Prostate gland (tissue), 2 donors: ENCODE measurements at regions not wholly inside any gene's neighbourhood (a gene's known extent, or its start where the extent isn't known, plus 50 kb on each side); places are given as distances from the start of the nearest gene placed in this dataset.

ENCODE experiments used
- DNase-seq: peaks from one replicate; pipeline ENCODE4 v3.0.0-alpha.2; 2019; ENCODE audit warnings: low spot score
- H3K27ac ChIP-seq, 2 donors: fragments of 200-600 bp; sonication (generic); 2 replicates each; pipeline ENCODE4 v1.5.1; 2017 to 2019
- H3K27me3 ChIP-seq: fragments of 200-600 bp; sonication (generic); replicated peaks from 2 replicates; pipeline ENCODE4 v1.5.1; 2019; ENCODE audit not compliant: insufficient read depth
- H3K36me3 ChIP-seq, 2 donors: fragments of 200-600 bp; sonication (generic); 1 replicate in 1 of 2; 2 replicates in 1 of 2; pipeline versions ENCODE4 v1.5.1 to v1.8.1; 2017 to 2019
- H3K4me1 ChIP-seq: fragments of 200-600 bp; sonication (generic); replicated peaks from 2 replicates; pipeline ENCODE4 v1.5.1; 2019
- H3K4me3 ChIP-seq, 2 donors: fragments of 200-600 bp; sonication (generic); 2 replicates each; pipeline ENCODE4 v1.5.1; 2017 to 2019
- H3K9me3 ChIP-seq: fragments of 200-600 bp; sonication (generic); 2 replicates; pipeline ENCODE4 v1.5.1; 2017
- CTCF ChIP-seq, 4 experiments: fragments of 200-600 bp in 2 of 4; fragments of 450-650 bp in 2 of 4; sonication (generic) in 2 of 4; IDR thresholded peaks; 1 replicate in 3 of 4; 2 replicates in 1 of 4; pipeline ENCODE4 v1.5.1; 2016 to 2019; ENCODE audit warnings: antibody characterized with exemption in 4 of 4, mild to moderate bottlenecking in 2 of 4, moderate library complexity in 2 of 4
- POLR2A ChIP-seq: fragments of 450-650 bp; IDR thresholded peaks from one replicate; pipeline ENCODE4 v1.6.1; 2016; ENCODE audit warnings: antibody characterized with exemption, mild to moderate bottlenecking
- POLR2AphosphoS5 ChIP-seq: sonication (generic); formaldehyde crosslinking; IDR thresholded peaks from one replicate; pipeline ENCODE4 v1.6.1; 2017; ENCODE audit warnings: antibody characterized with exemption
- WGBS: methylation state at CpG from one replicate; pipeline ENCODE4 v1.1.5; 2018; 5-methylcytosine and 5-hydroxymethylcytosine counted together
- intact Hi-C: fragments of 100-400 bp; cut with DNase I; formaldehyde crosslinking; loops from one replicate; pipeline ENCODE4 v1.14.2; 2022

- H3K27ac ChIP-seq, result no peak overlapping the region
- intact Hi-C loops, result no loop called here
- no peak for TF ChIP-seq POLR2A
- no peak for DNase-seq
- H3K36me3 ChIP-seq, result no peaks in the 10 kb centered on the region
- no peaks in the 10 kb centered on the region for H3K9me3 ChIP-seq
- H3K4me1 ChIP-seq, result no peaks in the 10 kb centered on the region
- H3K27me3 ChIP-seq, result no peaks in the 10 kb centered on the region
- WGBS, result 75% methylated on average over 3 of the region's 3 CpGs
- H3K4me3 ChIP-seq, result no peak overlapping the region
Measured at GRCh38 chr5:73290242-73290641, 117.2 kb downstream of the TMEM174 start.

- Histone ChIP-seq H3K9me3 (no peaks in the 10 kb centered on the region), H3K36me3 (no peaks in the 10 kb centered on the region), H3K4me3 (no peak overlapping the region), H3K4me1 (no peaks in the 10 kb centered on the region), H3K27ac (no peak overlapping the region), H3K27me3 (no peaks in the 10 kb centered on the region)
- WGBS, result 57% methylated on average over 6 of the region's 6 CpGs
- intact Hi-C loops, result no loop called here
- DNase-seq, result no peak
- TF ChIP-seq POLR2A, result no peak
- TF ChIP-seq CTCF (IDR thresholded peaks at IDR 0.05), result no peak
- no peak for TF ChIP-seq POLR2AphosphoS5
Measured at GRCh38 chr5:73288803-73289720, 116.1 kb downstream of the TMEM174 start.

- H3K36me3 ChIP-seq, result no peaks in the 10 kb centered on the region
- peaks cover 5% of the 10 kb centered on the region for H3K4me1 ChIP-seq
- H3K27me3 ChIP-seq, result no peaks in the 10 kb centered on the region
- no peak overlapping the region for H3K27ac ChIP-seq
- no peak for TF ChIP-seq POLR2AphosphoS5
- TF ChIP-seq POLR2A, result no peak
- no peak for TF ChIP-seq CTCF (IDR thresholded peaks at IDR 0.05)
- 94% methylated on average over 1 of the region's 1 CpG for whole genome bisulfite sequencing
- no peaks in the 10 kb centered on the region for H3K9me3 ChIP-seq
- intact Hi-C loops, result no loop called here
- no peak for DNase-seq
- H3K4me3 ChIP-seq, result no peak overlapping the region
Measured at GRCh38 chr5:73286896-73287295, 113.9 kb downstream of the TMEM174 start.

GRCh38 chr5:73284985-73285384, 112.0 kb downstream of the TMEM174 start:
- Histone ChIP-seq H3K4me1 (peaks cover 5% of the 10 kb centered on the region), H3K36me3 (no peaks in the 10 kb centered on the region), H3K27ac (no peak overlapping the region), H3K9me3 (no peaks in the 10 kb centered on the region), H3K4me3 (no peak overlapping the region), H3K27me3 (no peaks in the 10 kb centered on the region)
- intact Hi-C loops, result no loop called here
- WGBS, result 91% methylated on average over 3 of the region's 3 CpGs
- TF ChIP-seq POLR2AphosphoS5, result no peak
- no peak for TF ChIP-seq POLR2A
- TF ChIP-seq CTCF (IDR thresholded peaks at IDR 0.05), result no peak
- no peak for DNase-seq

- Histone ChIP-seq H3K9me3 (no peaks in the 10 kb centered on the region), H3K27ac (no peak overlapping the region), H3K4me1 (peaks cover 5% of the 10 kb centered on the region), H3K36me3 (no peaks in the 10 kb centered on the region), H3K27me3 (no peaks in the 10 kb centered on the region), H3K4me3 (no peak overlapping the region)
- WGBS, result 57% methylated on average over 7 of the region's 7 CpGs
- DNase-seq, result no peak
- TF ChIP-seq CTCF (IDR thresholded peaks at IDR 0.05) (no peak), POLR2AphosphoS5 (no peak), POLR2A (no peak)
- intact Hi-C loops, result no loop called here
Measured at GRCh38 chr5:73284220-73284795, 111.3 kb downstream of the TMEM174 start.
